ENCODE measurements at regions not wholly inside any gene's neighbourhood (a gene's known extent, or its start where the extent isn't known, plus 50 kb on each side); places are given as distances from the start of the nearest gene placed in this dataset.

GRCh38 chr2:126518196-126518595 lies 137.8 kb upstream of the GYPC start:
- Histone ChIP-seq H3K36me3 (no peaks in the 10 kb centered on the region), H3K9me3 (no peaks in the 10 kb centered on the region), H3K4me3 (no peak overlapping the region), H3K4me1 (no peaks in the 10 kb centered on the region), H3K27ac (no peak overlapping the region), H3K27me3 (no peaks in the 10 kb centered on the region)
- no peak for ATAC-seq
- 100% methylated on average over 1 of the region's 2 CpGs; no CpG with 5 or more reads in 1 of the 2 donors for WGBS, 2 donors (ENCODE audit: low coverage in 1 of 2)
- TF ChIP-seq CTCF (IDR thresholded peaks at IDR 0.05) (no peak), POLR2AphosphoS5 (IDR thresholded peaks at IDR 0.05) (no peak), EP300 (IDR thresholded peaks at IDR 0.05) (no peak), POLR2A (IDR thresholded peaks at IDR 0.05) (no peak)

GRCh38 chr2:126527836-126528490 lies 128.0 kb upstream of the GYPC start:
- Histone ChIP-seq H3K27me3 (no peaks in the 10 kb centered on the region), H3K4me1 (no peaks in the 10 kb centered on the region), H3K27ac (no peak overlapping the region), H3K4me3 (no peak overlapping the region), H3K36me3 (no peaks in the 10 kb centered on the region), H3K9me3 (no peaks in the 10 kb centered on the region)
- peak; percentile 61 for ATAC-seq
- peak; percentile 39 to 73 (median 55) for TF ChIP-seq CTCF (IDR thresholded peaks at IDR 0.05)
- TF ChIP-seq POLR2AphosphoS5 (IDR thresholded peaks at IDR 0.05), result no peak
- WGBS, 2 donors (ENCODE audit: low coverage in 1 of 2), result 33 to 37% methylated on average over 1 to 5 of the region's 8 CpGs

- Histone ChIP-seq H3K4me1 (no peaks in the 10 kb centered on the region), H3K27ac (no peak overlapping the region), H3K9me3 (no peaks in the 10 kb centered on the region), H3K27me3 (no peaks in the 10 kb centered on the region), H3K36me3 (no peaks in the 10 kb centered on the region), H3K4me3 (no peak overlapping the region)
- ATAC-seq, result no peak
- TF ChIP-seq CTCF (IDR thresholded peaks at IDR 0.05), result no peak
- TF ChIP-seq EP300 (IDR thresholded peaks at IDR 0.05), result no peak
- no peak for TF ChIP-seq POLR2AphosphoS5 (IDR thresholded peaks at IDR 0.05)
- TF ChIP-seq POLR2A (IDR thresholded peaks at IDR 0.05), result no peak
- 73 to 77% methylated on average over 3 of the region's 3 CpGs for WGBS, 2 donors (ENCODE audit: low coverage in 1 of 2)
These were observed 124.9 kb upstream of the GYPC start for GRCh38 chr2:126531029-126531428.

GRCh38 chr2:126534478-126534877 lies 121.5 kb upstream of the GYPC start:
- Histone ChIP-seq H3K27me3 (no peaks in the 10 kb centered on the region), H3K36me3 (no peaks in the 10 kb centered on the region), H3K9me3 (no peaks in the 10 kb centered on the region), H3K27ac (no peak overlapping the region), H3K4me1 (no peaks in the 10 kb centered on the region), H3K4me3 (no peak overlapping the region)
- WGBS, 2 donors (ENCODE audit: low coverage in 1 of 2), result 70 to 84% methylated on average over 2 to 6 of the region's 6 CpGs
- no peak for TF ChIP-seq CTCF (IDR thresholded peaks at IDR 0.05)
- no peak for TF ChIP-seq POLR2AphosphoS5 (IDR thresholded peaks at IDR 0.05)
- no peak for TF ChIP-seq EP300 (IDR thresholded peaks at IDR 0.05)
- TF ChIP-seq POLR2A (IDR thresholded peaks at IDR 0.05), result no peak
- no peak for ATAC-seq

GRCh38 chr2:126535408-126535807 lies 120.5 kb upstream of the GYPC start:
- H3K4me1 ChIP-seq, result no peaks in the 10 kb centered on the region
- ATAC-seq, result no peak
- no peak for TF ChIP-seq POLR2A (IDR thresholded peaks at IDR 0.05)
- no peak for TF ChIP-seq EP300 (IDR thresholded peaks at IDR 0.05)
- no peak for TF ChIP-seq POLR2AphosphoS5 (IDR thresholded peaks at IDR 0.05)
- TF ChIP-seq CTCF (IDR thresholded peaks at IDR 0.05), result no peak
- no peak overlapping the region for H3K4me3 ChIP-seq
- no peak overlapping the region for H3K27ac ChIP-seq
- H3K27me3 ChIP-seq, result no peaks in the 10 kb centered on the region
- 93 to 95% methylated on average over 5 to 6 of the region's 6 CpGs for WGBS, 2 donors (ENCODE audit: low coverage in 1 of 2)
- H3K36me3 ChIP-seq, result no peaks in the 10 kb centered on the region
- H3K9me3 ChIP-seq, result no peaks in the 10 kb centered on the region
